ENCODE measurements at regions not wholly inside any gene's neighbourhood (a gene's known extent, or its start where the extent isn't known, plus 50 kb on each side); places are given as distances from the start of the nearest gene placed in this dataset.

DNA sequence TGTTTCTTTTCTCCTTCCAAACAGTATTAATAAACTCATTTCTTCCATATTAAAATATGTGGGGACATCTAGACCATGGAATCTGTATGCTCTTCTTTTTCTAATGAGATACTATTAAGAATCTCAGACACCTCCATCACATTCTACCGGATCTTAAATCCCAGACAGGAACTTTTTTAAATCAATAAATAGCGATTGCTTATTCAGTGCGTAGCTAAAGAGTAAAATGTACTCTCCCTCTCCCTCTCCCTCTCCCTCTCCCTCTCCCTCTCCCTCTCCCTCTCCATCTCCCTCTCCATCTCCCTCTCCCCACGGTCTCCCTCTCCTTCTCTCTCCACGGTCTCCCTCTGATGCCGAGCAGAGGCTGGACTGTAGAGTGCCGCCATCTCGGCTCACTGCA is 297.0 kb downstream of the HNRNPD start:
- no peak for DNase-seq
- 87 to 95% (median 92%) methylated on average over 6 to 8 of the region's 8 CpGs for WGBS, 5 donors

GRCh38 chr4:82076359-82076758 is 297.4 kb downstream of the HNRNPD start:
- intact Hi-C loops (cut with DNase I; ENCODE audit: low total_unique reads): no loop called here
- WGBS, 5 donors: 69 to 95% (median 83%) methylated on average over 1 of the region's 1 CpG

More for the DNA sequence above, 297.0 kb downstream of the HNRNPD start:
- intact Hi-C loops (cut with DNase I; ENCODE audit: low total_unique reads): no loop called here
- Histone ChIP-seq H3K4me1 (no peaks in the 10 kb centered on the region), H3K27me3 (no peaks in the 10 kb centered on the region), H3K36me3 (no peaks in the 10 kb centered on the region), H3K27ac (no peak overlapping the region), H3K4me3 (no peak overlapping the region), H3K9me3 (no peaks in the 10 kb centered on the region)
- no peak for TF ChIP-seq EP300 (IDR thresholded peaks at IDR 0.05)

GRCh38 chr4:82071951-82072350 is 301.8 kb downstream of the HNRNPD start:
- TF ChIP-seq, protein P1, sequence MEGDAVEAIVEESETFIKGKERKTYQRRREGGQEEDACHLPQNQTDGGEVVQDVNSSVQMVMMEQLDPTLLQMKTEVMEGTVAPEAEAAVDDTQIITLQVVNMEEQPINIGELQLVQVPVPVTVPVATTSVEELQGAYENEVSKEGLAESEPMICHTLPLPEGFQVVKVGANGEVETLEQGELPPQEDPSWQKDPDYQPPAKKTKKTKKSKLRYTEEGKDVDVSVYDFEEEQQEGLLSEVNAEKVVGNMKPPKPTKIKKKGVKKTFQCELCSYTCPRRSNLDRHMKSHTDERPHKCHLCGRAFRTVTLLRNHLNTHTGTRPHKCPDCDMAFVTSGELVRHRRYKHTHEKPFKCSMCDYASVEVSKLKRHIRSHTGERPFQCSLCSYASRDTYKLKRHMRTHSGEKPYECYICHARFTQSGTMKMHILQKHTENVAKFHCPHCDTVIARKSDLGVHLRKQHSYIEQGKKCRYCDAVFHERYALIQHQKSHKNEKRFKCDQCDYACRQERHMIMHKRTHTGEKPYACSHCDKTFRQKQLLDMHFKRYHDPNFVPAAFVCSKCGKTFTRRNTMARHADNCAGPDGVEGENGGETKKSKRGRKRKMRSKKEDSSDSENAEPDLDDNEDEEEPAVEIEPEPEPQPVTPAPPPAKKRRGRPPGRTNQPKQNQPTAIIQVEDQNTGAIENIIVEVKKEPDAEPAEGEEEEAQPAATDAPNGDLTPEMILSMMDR (IDR thresholded peaks at IDR 0.05): no peak
- TF ChIP-seq POLR2AphosphoS5 (IDR thresholded peaks at IDR 0.05): no peak
- TF ChIP-seq EP300 (IDR thresholded peaks at IDR 0.05): no peak
- TF ChIP-seq POLR2A (IDR thresholded peaks at IDR 0.05): no peak
- Histone ChIP-seq H3K27ac (no peak overlapping the region), H3K9me3 (no peaks in the 10 kb centered on the region), H3K27me3 (no peaks in the 10 kb centered on the region), H3K36me3 (no peaks in the 10 kb centered on the region), H3K4me1 (no peaks in the 10 kb centered on the region), H3K4me3 (no peak overlapping the region)
- no peak for DNase-seq
- intact Hi-C loops (cut with DNase I; ENCODE audit: low total_unique reads): no loop called here

More at GRCh38 chr4:82076359-82076758, 297.4 kb downstream of the HNRNPD start:
- DNase-seq: no peak
- Histone ChIP-seq H3K9me3 (no peaks in the 10 kb centered on the region), H3K27me3 (no peaks in the 10 kb centered on the region), H3K27ac (no peak overlapping the region), H3K36me3 (no peaks in the 10 kb centered on the region), H3K4me1 (no peaks in the 10 kb centered on the region), H3K4me3 (no peak overlapping the region)
- no peak for TF ChIP-seq POLR2A (IDR thresholded peaks at IDR 0.05)
- TF ChIP-seq EP300 (IDR thresholded peaks at IDR 0.05): no peak
- no peak for TF ChIP-seq POLR2AphosphoS5 (IDR thresholded peaks at IDR 0.05)
- TF ChIP-seq, protein P1 (IDR thresholded peaks at IDR 0.05): no peak

GRCh38 chr4:82069883-82070638 is 303.7 kb downstream of the HNRNPD start:
- intact Hi-C loops (cut with DNase I; ENCODE audit: low total_unique reads): no loop called here
- no peaks in the 10 kb centered on the region for H3K36me3 ChIP-seq
- H3K4me1 ChIP-seq: no peaks in the 10 kb centered on the region
- H3K9me3 ChIP-seq: no peaks in the 10 kb centered on the region
- H3K27ac ChIP-seq: no peak overlapping the region
- 66 to 70% (median 69%) methylated on average over 4 of the region's 4 CpGs for WGBS, 5 donors
- no peak overlapping the region for H3K4me3 ChIP-seq
- TF ChIP-seq POLR2A (IDR thresholded peaks at IDR 0.05) (no peak), POLR2AphosphoS5 (IDR thresholded peaks at IDR 0.05) (no peak), EP300 (IDR thresholded peaks at IDR 0.05) (no peak)
- TF ChIP-seq, protein P1 (IDR thresholded peaks at IDR 0.05): no peak
- DNase-seq: no peak
- no peaks in the 10 kb centered on the region for H3K27me3 ChIP-seq

GRCh38 chr4:82063017-82063416 is 310.8 kb downstream of the HNRNPD start:
- Histone ChIP-seq H3K4me1 (no peaks in the 10 kb centered on the region), H3K9me3 (no peaks in the 10 kb centered on the region), H3K36me3 (no peaks in the 10 kb centered on the region), H3K27me3 (no peaks in the 10 kb centered on the region), H3K27ac (no peak overlapping the region), H3K4me3 (no peak overlapping the region)
- DNase-seq: no peak
- WGBS, 5 donors: 64 to 81% (median 71%) methylated on average over 1 of the region's 1 CpG
- no peak for TF ChIP-seq POLR2AphosphoS5 (IDR thresholded peaks at IDR 0.05)
- intact Hi-C loops (cut with DNase I; ENCODE audit: low total_unique reads): no loop called here
